Muscle layer of duodenum (tissue), 2 donors: ENCODE measurements at regions not wholly inside any gene's neighbourhood (a gene's known extent, or its start where the extent isn't known, plus 50 kb on each side); places are given as distances from the start of the nearest gene placed in this dataset.
"Not testable (repeated sequence)": the region's sequence is repeated elsewhere in the genome, so short reads cannot be mapped to it uniquely, and the experiment has no call there.

ENCODE experiments used
- H3K27ac ChIP-seq: one replicate; pipeline ENCODE4 v1.7.0; 2013; ENCODE audit warnings: mild to moderate bottlenecking, low read length
- H3K27me3 ChIP-seq: one replicate; pipeline ENCODE4 v1.7.0; 2013; ENCODE audit warnings: low read depth, mild to moderate bottlenecking, control low read depth, low read length
- H3K36me3 ChIP-seq, 2 donors: one replicate each; pipeline ENCODE4 v1.7.0; 2013; ENCODE audit warnings: low read length in 2 of 2, control low read depth in 1 of 2, mild to moderate bottlenecking in 1 of 2; ENCODE audit not compliant: insufficient read depth in 2 of 2, control insufficient read depth in 1 of 2
- H3K4me1 ChIP-seq, 2 donors: one replicate each; pipeline ENCODE4 v1.7.0; 2013; ENCODE audit warnings: low read length in 2 of 2, mild to moderate bottlenecking in 2 of 2, control low read depth in 1 of 2, moderate library complexity in 1 of 2; ENCODE audit not compliant: insufficient read depth in 2 of 2, control insufficient read depth in 1 of 2
- H3K4me3 ChIP-seq, 2 donors: one replicate each; pipeline ENCODE4 v1.7.0; 2013; ENCODE audit warnings: low read length in 2 of 2, low read depth in 1 of 2, mild to moderate bottlenecking in 1 of 2
- H3K9me3 ChIP-seq, 2 donors: one replicate each; pipeline ENCODE4 v1.7.0; 2013; ENCODE audit warnings: low read length in 2 of 2, control low read depth in 1 of 2, mild to moderate bottlenecking in 1 of 2; ENCODE audit not compliant: control insufficient read depth in 1 of 2
- donor health status: healthy.

DNA sequence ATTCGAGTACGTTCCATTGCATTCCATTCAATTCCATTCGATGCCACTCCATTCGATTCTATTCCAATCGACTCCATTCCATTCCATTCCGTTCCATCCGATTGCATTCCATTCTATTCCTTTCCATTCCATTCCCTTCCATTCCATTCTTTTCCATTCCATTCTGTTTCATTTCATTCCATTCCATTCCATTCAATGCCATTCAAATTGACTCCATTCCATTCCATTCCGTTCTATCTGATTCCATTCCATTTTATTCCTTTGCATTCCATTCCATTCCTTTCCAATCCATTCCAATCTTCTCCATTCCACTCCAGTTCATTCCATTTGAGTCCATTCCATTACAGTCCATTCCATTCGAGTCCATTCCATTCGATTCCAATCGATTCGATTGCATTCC, 2580.0 kb upstream of the TPTE start:
- peaks cover 44 to 100% of the 10 kb centered on the region in 2 donors for H3K9me3 ChIP-seq
- not testable (repeated sequence) for H3K36me3 ChIP-seq, H3K4me1 ChIP-seq, H3K27ac ChIP-seq, H3K27me3 ChIP-seq, H3K4me3 ChIP-seq

DNA sequence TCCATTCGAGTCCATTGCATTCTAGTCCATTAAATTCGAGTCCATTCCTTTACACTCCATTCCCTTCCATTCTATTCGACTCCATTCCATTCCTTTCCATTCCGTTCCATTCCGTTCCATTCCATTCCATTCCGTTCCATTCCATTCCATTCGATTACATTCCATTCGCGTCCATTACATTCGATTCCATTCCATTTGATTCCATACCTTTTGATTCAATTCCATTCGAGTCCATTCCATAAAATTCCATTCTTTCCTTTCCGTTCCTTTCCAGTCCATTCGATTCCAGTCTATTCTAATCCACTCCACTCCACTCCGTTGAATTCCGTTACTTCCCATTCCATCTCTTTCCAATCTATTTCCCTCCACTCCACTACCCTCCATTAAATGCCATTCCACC, 2579.2 kb upstream of the TPTE start:
- peaks cover 46 to 100% of the 10 kb centered on the region in 2 donors for H3K9me3 ChIP-seq
- H3K27me3 ChIP-seq, H3K27ac ChIP-seq, H3K36me3 ChIP-seq, H3K4me1 ChIP-seq: not testable (repeated sequence)
- H3K4me3 ChIP-seq, result peak overlapping the region; percentile 1 to 18

DNA sequence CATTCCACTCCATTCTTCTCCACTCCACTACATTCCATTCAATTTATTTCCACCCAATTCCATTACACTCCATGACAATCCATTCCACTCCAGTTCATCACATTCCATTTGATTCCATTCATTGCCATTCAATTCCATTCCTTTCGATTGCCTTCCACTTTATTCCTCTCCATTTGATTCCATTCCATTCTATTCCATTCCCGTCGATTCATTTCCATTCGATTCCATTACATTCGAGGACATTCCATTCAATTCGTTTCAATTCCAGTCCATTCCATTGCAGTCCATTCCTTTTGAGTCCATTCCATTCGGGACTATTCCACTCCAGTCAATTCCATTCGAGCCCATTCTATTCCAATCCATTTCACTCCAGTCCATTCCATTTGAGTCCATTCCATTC, 2577.8 kb upstream of the TPTE start:
- H3K36me3 ChIP-seq, H3K27ac ChIP-seq, H3K4me1 ChIP-seq, H3K27me3 ChIP-seq: not testable (repeated sequence)
- H3K9me3 ChIP-seq, result peaks cover 49 to 100% of the 10 kb centered on the region in 2 donors
- H3K4me3 ChIP-seq, result peak overlapping the region in 1 of 2 donors; percentile 1

DNA sequence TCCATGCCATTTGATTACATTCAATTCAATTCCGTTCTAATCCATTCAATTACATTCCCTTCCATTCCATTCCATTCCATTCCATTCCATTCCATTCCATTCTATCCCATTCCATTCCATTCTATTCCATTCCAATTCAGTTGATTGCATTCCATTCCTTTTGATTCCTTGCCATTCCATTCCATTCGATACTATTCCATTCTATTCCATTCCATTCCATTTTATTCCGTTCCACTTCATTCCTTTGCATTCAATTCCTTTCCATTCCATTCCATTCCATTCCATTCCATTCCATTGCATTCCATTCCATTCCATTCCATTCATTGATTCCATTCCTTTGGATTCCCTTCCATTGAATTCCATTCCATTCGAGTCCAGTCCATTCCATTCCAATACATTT, 2574.0 kb upstream of the TPTE start:
- no peak overlapping the region for H3K27ac ChIP-seq
- H3K4me1 ChIP-seq, result no peaks in the 10 kb centered on the region
- no peaks in the 10 kb centered on the region for H3K36me3 ChIP-seq
- H3K9me3 ChIP-seq, result peaks cover 50 to 100% of the 10 kb centered on the region in 2 donors
- peak overlapping the region in 1 of 2 donors; percentile 17 for H3K4me3 ChIP-seq
- no peaks in the 10 kb centered on the region for H3K27me3 ChIP-seq

DNA sequence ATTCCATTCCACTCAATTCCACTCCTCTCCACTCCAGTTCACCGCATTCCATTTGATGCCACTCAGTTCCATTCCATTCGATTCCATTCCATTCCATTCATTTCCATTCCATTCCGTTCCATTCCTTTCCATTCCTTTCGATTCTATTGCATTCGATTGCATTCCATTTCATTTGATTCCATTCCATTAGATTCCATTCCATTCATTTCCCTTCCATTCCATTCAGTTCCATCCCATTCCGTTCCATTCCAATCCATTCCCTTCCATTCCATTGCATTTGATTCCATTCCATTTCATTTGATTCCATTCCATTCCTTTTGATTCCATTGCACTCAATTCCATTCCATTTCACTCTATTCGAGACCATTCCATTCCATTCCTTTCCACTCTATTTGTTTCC, 2572.7 kb upstream of the TPTE start:
- not testable (repeated sequence) for H3K4me1 ChIP-seq, H3K36me3 ChIP-seq, H3K27ac ChIP-seq, H3K27me3 ChIP-seq
- Histone ChIP-seq H3K4me3 (peak overlapping the region in 1 of 2 donors; percentile 20), H3K9me3 (peaks cover 48 to 100% of the 10 kb centered on the region in 2 donors)

DNA sequence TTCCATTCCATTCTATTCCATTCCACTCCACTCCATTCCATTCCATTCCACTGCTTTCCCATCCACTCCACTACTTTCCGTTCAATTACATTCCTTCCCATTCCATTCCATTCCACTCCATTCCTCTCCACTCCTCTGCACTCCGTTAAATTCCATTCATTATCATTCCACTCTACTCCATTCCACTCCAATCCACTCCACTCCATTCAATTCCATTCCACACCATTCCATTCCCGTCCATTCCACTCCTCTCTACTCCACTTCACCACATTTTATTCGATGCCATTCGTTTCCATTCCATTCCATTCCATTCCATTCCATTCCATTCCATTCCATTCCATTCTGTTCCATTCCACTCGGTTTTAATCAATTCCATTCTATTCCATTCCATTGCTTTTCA, 2571.5 kb upstream of the TPTE start:
- not testable (repeated sequence) for H3K27ac ChIP-seq, H3K4me1 ChIP-seq, H3K27me3 ChIP-seq, H3K36me3 ChIP-seq
- Histone ChIP-seq H3K9me3 (peaks cover 51 to 99% of the 10 kb centered on the region in 2 donors), H3K4me3 (peak overlapping the region in 1 of 2 donors; percentile 20)

DNA sequence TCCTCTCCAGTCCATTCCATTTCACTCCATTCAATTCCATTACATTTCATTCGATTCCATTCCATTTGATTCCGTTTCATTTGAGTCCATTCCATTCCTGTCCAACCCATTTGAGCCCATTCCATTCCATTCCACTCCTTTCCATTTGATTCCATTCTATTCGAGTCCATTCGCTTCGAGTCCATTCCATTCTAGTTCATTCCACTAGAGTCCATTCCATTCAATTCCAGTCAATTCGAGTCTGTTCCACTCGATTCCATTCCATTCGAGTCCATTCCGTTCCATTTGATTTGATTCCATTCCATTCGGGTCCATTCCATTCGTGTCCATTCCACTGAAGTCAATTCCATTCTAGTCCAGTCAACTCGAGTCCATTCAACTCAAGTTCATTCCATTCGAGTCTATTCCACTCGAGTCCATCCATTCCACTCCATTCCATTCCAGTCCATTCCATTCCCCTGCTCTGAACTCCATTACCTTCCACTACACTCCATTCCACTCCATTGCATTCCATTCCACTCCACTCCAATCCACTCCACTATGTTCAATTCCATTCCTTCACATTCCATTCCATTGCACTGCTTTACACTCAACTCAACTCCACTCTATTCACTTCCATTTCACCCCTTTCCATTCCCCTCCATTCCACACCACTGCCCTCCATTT, 2569.4 kb upstream of the TPTE start:
- Histone ChIP-seq H3K4me1 (no peaks in the 10 kb centered on the region), H3K4me3 (peak overlapping the region in 1 of 2 donors; percentile 20), H3K36me3 (no peaks in the 10 kb centered on the region), H3K9me3 (peaks cover 54 to 99% of the 10 kb centered on the region in 2 donors), H3K27ac (no peak overlapping the region), H3K27me3 (no peaks in the 10 kb centered on the region)

DNA sequence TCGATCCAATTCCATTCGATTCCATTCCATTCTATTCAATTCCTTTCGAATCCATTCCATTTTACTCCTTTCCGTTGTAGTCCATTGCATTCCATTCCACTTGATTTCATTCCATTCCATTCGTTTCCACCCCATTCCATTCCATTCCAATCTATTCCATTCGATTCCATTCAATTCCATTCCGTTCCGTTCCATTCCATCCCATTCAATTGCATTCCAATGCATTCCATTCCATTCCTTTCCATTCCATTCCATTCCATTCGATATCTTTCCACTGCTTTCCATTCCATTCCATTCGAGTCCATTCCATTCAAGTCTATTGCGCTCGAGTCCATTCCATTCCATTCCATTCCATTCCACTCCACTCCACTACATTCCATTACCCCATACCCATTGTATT, 2568.7 kb upstream of the TPTE start:
- Histone ChIP-seq H3K27ac (no peak overlapping the region), H3K36me3 (no peaks in the 10 kb centered on the region), H3K4me3 (peak overlapping the region in 1 of 2 donors; percentile 20), H3K4me1 (no peaks in the 10 kb centered on the region), H3K27me3 (no peaks in the 10 kb centered on the region), H3K9me3 (peaks cover 53 to 99% of the 10 kb centered on the region in 2 donors)

DNA sequence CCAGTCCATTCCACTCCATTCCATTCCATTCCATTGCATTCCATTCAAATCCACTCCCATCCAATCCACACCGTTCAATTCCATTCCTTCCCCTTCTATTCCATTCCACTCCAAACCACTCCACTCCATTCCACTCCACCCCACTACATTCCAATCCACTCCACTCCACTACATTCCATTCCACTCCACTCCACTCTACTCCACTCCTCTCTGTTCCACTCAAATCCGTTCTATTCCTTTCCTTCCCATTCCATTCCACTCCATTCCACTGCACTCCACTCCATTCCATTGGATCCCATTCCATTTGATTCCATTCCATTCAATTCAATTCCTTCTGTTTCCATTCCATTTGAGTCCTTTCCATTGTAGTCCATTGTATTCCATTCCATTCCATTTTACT, 2568.3 kb upstream of the TPTE start:
- Histone ChIP-seq H3K4me3 (peak overlapping the region in 1 of 2 donors; percentile 20), H3K36me3 (no peaks in the 10 kb centered on the region), H3K27me3 (no peaks in the 10 kb centered on the region), H3K4me1 (no peaks in the 10 kb centered on the region), H3K27ac (no peak overlapping the region), H3K9me3 (peaks cover 54 to 99% of the 10 kb centered on the region in 2 donors)

DNA sequence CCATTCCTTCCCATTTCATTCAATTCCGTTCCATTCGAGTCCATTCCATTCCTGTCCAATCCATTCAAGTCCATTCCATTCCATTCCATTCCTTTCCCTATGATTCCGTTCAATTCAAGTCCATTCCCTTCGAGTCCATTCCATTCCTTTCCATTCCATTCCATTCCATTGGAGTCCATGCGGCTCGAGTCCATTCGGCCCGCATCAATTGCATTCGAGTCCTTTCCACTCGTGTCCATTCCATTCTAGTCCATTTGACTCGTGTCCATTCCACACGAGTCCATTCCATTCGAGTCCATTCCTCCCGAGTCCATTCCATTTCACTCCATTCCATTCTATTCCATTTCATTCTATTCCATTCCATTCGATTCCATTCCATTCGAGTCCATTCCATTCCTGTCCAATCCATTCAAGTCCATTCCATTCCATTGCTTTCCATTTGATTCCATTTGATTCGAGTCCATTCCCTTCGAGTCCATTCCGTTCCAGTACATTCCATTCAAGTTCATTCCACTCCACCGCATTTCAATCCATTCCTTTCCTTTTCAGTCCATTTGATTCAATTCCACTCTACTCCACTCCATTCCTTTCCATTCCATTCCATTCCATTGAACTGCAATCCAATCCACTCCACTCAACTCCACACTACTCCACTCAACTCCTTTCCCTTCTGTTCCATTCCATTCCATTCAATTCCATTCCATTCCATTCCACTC, 2565.9 kb upstream of the TPTE start:
- not testable (repeated sequence) for H3K27ac ChIP-seq, H3K36me3 ChIP-seq, H3K4me1 ChIP-seq, H3K27me3 ChIP-seq
- peak overlapping the region in 1 of 2 donors; percentile 0 for H3K4me3 ChIP-seq
- peaks cover 48 to 80% of the 10 kb centered on the region in 2 donors for H3K9me3 ChIP-seq

DNA sequence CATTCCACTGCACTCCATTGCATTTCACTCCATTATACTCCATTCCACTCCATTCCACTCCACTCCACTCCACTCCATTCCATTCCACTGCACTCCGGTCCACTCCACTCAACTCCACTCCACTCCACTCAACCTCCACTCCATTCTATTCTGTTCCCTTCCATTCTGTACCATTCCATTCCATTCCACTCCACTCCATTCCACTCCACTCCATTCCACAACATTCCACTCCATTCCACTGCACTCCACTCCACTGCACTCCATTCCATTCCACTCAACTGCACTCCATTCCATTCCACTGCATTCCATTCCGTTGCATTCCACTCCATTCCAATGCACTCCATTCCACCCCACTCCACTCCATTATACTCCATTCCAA, 2565.3 kb upstream of the TPTE start:
- H3K27me3 ChIP-seq, H3K4me1 ChIP-seq, H3K36me3 ChIP-seq, H3K27ac ChIP-seq: not testable (repeated sequence)
- Histone ChIP-seq H3K9me3 (peaks cover 43 to 78% of the 10 kb centered on the region in 2 donors), H3K4me3 (peak overlapping the region in 1 of 2 donors; percentile 0)
